ENCODE measurements at regions not wholly inside any gene's neighbourhood (a gene's known extent, or its start where the extent isn't known, plus 50 kb on each side); places are given as distances from the start of the nearest gene placed in this dataset.
"Not testable (repeated sequence)": the region's sequence is repeated elsewhere in the genome, so short reads cannot be mapped to it uniquely, and the experiment has no call there.

- not testable (repeated sequence) for TF ChIP-seq CTCF (IDR thresholded peaks at IDR 0.05; ENCODE audit: control extremely low read depth in 1 of 3, insufficient read depth in 1 of 3, low read depth in 1 of 3, low read length in 3 of 3); TBP (IDR thresholded peaks at IDR 0.05; ENCODE audit: low read depth, low read length); RFX5 (IDR thresholded peaks at IDR 0.05; ENCODE audit: borderline replicate concordance, low read depth, low read length); RAD21 (IDR thresholded peaks at IDR 0.05 in 1 of 2, conservative IDR thresholded peaks at IDR 0.05 in 1 of 2; ENCODE audit: low read depth in 2 of 2, low read length in 2 of 2); BACH1 (IDR thresholded peaks at IDR 0.05; ENCODE audit: low read length); GTF2F1 (IDR thresholded peaks at IDR 0.05; ENCODE audit: borderline replicate concordance, low read depth, low read length); CREB1 (IDR thresholded peaks at IDR 0.05); KDM5A (IDR thresholded peaks at IDR 0.05; ENCODE audit: low read length); YY1 (IDR thresholded peaks at IDR 0.05; ENCODE audit: low read depth, low read length); HDAC6 (IDR thresholded peaks at IDR 0.05; ENCODE audit: low read depth, low read length); SRF (IDR thresholded peaks at IDR 0.05; ENCODE audit: low read depth, low read length); GABPA (IDR thresholded peaks at IDR 0.05; ENCODE audit: borderline replicate concordance, insufficient read depth, low read length)
Observed at GRCh38 chrY:3055496-3055895, 120.3 kb downstream of the ZFY start.

Measured in H1 (cell line).